H9 (cell line): ENCODE measurements at regions not wholly inside any gene's neighbourhood (a gene's known extent, or its start where the extent isn't known, plus 50 kb on each side); places are given as distances from the start of the nearest gene placed in this dataset.

Experiments
- DNase-seq: peaks from one replicate; pipeline ENCODE4 v3.0.0-alpha.2; 2017
- H2AFZ ChIP-seq: one replicate; pipeline ENCODE4 v1.6.1; 2013; ENCODE audit warnings: mild to moderate bottlenecking, low read length, control low read depth, moderate library complexity
- H2AK5ac ChIP-seq: 2 replicates; pipeline ENCODE4 v1.6.1; 2013; ENCODE audit warnings: low read length, control low read depth, mixed read lengths; ENCODE audit not compliant: insufficient read length
- H2BK120ac ChIP-seq: one replicate; pipeline ENCODE4 v1.6.1; 2013; ENCODE audit warnings: low read depth, mild to moderate bottlenecking, low read length, control low read depth, inconsistent platforms; ENCODE audit not compliant: poor library complexity, severe bottlenecking
- H2BK12ac ChIP-seq: 2 replicates; pipeline ENCODE4 v1.6.1; 2013; ENCODE audit warnings: low read length, control low read depth, mixed read lengths, low read depth; ENCODE audit not compliant: insufficient read length
- H2BK15ac ChIP-seq: 2 replicates; pipeline ENCODE4 v1.6.1; 2013; ENCODE audit warnings: low read depth, low read length, control low read depth
- H2BK20ac ChIP-seq: one replicate; pipeline ENCODE4 v1.6.1; 2013; ENCODE audit warnings: low read depth, mild to moderate bottlenecking, low read length, control low read depth, inconsistent platforms; ENCODE audit not compliant: poor library complexity, severe bottlenecking
- H2BK5ac ChIP-seq: 2 replicates; pipeline ENCODE4 v1.6.1; 2013; ENCODE audit warnings: low read length, control low read depth, mixed read lengths; ENCODE audit not compliant: insufficient read length
- H3K14ac ChIP-seq: 2 replicates; pipeline ENCODE4 v1.6.1; 2013; ENCODE audit warnings: low read length, control low read depth; ENCODE audit not compliant: insufficient read depth
- H3K18ac ChIP-seq: 2 replicates; pipeline ENCODE4 v1.6.1; 2013; ENCODE audit warnings: low read depth, mild to moderate bottlenecking, mixed read lengths, low read length, control low read depth; ENCODE audit not compliant: insufficient read length
- H3K23ac ChIP-seq: 2 replicates; pipeline ENCODE4 v1.6.1; 2013; ENCODE audit warnings: low read length, control low read depth, mixed read lengths, low read depth; ENCODE audit not compliant: insufficient read length
- H3K23me2 ChIP-seq: 2 replicates; pipeline ENCODE4 v1.6.1; 2013; ENCODE audit warnings: low read depth, mild to moderate bottlenecking, mixed read lengths, low read length, control low read depth; ENCODE audit not compliant: insufficient read length, poor library complexity, severe bottlenecking
- H3K27ac ChIP-seq: 2 replicates; pipeline ENCODE4 v1.5.1; 2013; ENCODE audit warnings: low read length, control low read depth, mixed read lengths, low read depth; ENCODE audit not compliant: insufficient read length
- H3K27me3 ChIP-seq: 2 replicates; pipeline ENCODE4 v1.6.1; 2013; ENCODE audit warnings: low read length, control low read depth, inconsistent platforms; ENCODE audit not compliant: insufficient read depth
- H3K4ac ChIP-seq: 2 replicates; pipeline ENCODE4 v1.6.1; 2013; ENCODE audit warnings: low read depth, mild to moderate bottlenecking, control low read depth, inconsistent platforms, low read length, moderate library complexity
- H3K4me1 ChIP-seq: 2 replicates; pipeline ENCODE4 v1.6.1; 2013; ENCODE audit warnings: low read length, control low read depth, inconsistent platforms; ENCODE audit not compliant: insufficient read depth
- H3K4me2 ChIP-seq: 2 replicates; pipeline ENCODE4 v1.6.1; 2013; ENCODE audit warnings: low read length, control low read depth, mixed read lengths; ENCODE audit not compliant: insufficient read length, insufficient read depth
- H3K56ac ChIP-seq: 2 replicates; pipeline ENCODE4 v1.6.1; 2013; ENCODE audit warnings: low read depth, mild to moderate bottlenecking, mixed read lengths, low read length, control low read depth; ENCODE audit not compliant: insufficient read length
- H3K79me1 ChIP-seq: 2 replicates; pipeline ENCODE4 v1.6.1; 2013; ENCODE audit warnings: low read depth, mild to moderate bottlenecking, moderate library complexity, low read length, control low read depth, inconsistent platforms; ENCODE audit not compliant: insufficient read depth, poor library complexity, severe bottlenecking
- H3K79me2 ChIP-seq: 2 replicates; pipeline ENCODE4 v1.6.1; 2013; ENCODE audit warnings: low read length, control low read depth, inconsistent platforms; ENCODE audit not compliant: insufficient read depth
- H3K9ac ChIP-seq: 2 replicates; pipeline ENCODE4 v1.6.1; 2013; ENCODE audit warnings: low read length, control low read depth, mixed read lengths; ENCODE audit not compliant: insufficient read length; ENCODE audit errors: extremely low read depth
- H3K9me3 ChIP-seq: one replicate; pipeline ENCODE4 v1.6.1; 2013; ENCODE audit warnings: low read depth, low read length, inconsistent platforms; ENCODE audit not compliant: control insufficient read depth
- H3T11ph ChIP-seq: one replicate; pipeline ENCODE4 v1.6.1; 2013; ENCODE audit warnings: mild to moderate bottlenecking, low read length, control low read depth, inconsistent platforms
- H4K20me1 ChIP-seq: one replicate; pipeline ENCODE4 v1.6.1; 2013; ENCODE audit not compliant: control insufficient read depth, insufficient read length, insufficient read depth
- H4K5ac ChIP-seq: 2 replicates; pipeline ENCODE4 v1.6.1; 2013; ENCODE audit warnings: low read depth, mild to moderate bottlenecking, mixed read lengths, low read length, control low read depth; ENCODE audit not compliant: insufficient read length
- H4K8ac ChIP-seq: replicated peaks from 2 replicates; pipeline ENCODE4 v1.6.1; 2013; ENCODE audit warnings: low read length, control low read depth, mixed read lengths, low read depth; ENCODE audit not compliant: insufficient read length
- H4K91ac ChIP-seq: 2 replicates; pipeline ENCODE4 v1.6.1; 2013; ENCODE audit warnings: low read depth, mild to moderate bottlenecking, moderate library complexity, mixed read lengths, low read length, control low read depth; ENCODE audit not compliant: insufficient read length
- H3K27ac Mint-ChIP-seq, 3 experiments: 2 replicates in 2 of 3; 3 replicates in 1 of 3; pipeline ENCODE4 v1.8.0; 2020 to 2021; ENCODE audit warnings: mixed read lengths in 3 of 3, mild to moderate bottlenecking in 1 of 3, moderate library complexity in 1 of 3
- H3K27me3 Mint-ChIP-seq: 2 replicates; pipeline ENCODE4 v1.8.0; 2021; ENCODE audit warnings: low read depth, mild to moderate bottlenecking, moderate library complexity, mixed read lengths
- H3K36me3 Mint-ChIP-seq, 3 experiments: 2 replicates in 2 of 3; 3 replicates in 1 of 3; pipeline ENCODE4 v1.8.0; 2020 to 2021; ENCODE audit warnings: low read depth in 3 of 3, mixed read lengths in 3 of 3; ENCODE audit not compliant: insufficient read depth in 1 of 3
- H3K4me1 Mint-ChIP-seq, 2 experiments: 2 replicates each; pipeline ENCODE4 v1.8.0; 2020; ENCODE audit warnings: mixed read lengths in 2 of 2
- H3K4me3 Mint-ChIP-seq, 2 experiments: 2 replicates in 1 of 2; 3 replicates in 1 of 2; pipeline ENCODE4 v1.8.0; 2020 to 2021; ENCODE audit warnings: mild to moderate bottlenecking in 2 of 2, mixed read lengths in 2 of 2, moderate library complexity in 1 of 2
- H3K9me3 Mint-ChIP-seq, 2 experiments: 2 replicates in 1 of 2; 3 replicates in 1 of 2; pipeline ENCODE4 v1.8.0; 2020; ENCODE audit warnings: mild to moderate bottlenecking in 2 of 2, mixed read lengths in 2 of 2, moderate library complexity in 1 of 2
- WGBS: extraction: QIAGEN DNeasy Blood & Tissue Kit; methylation state at CpG from one replicate; pipeline ENCODE4 v1.1.7; 2013; ENCODE audit warnings: missing lambda C conversion rate, low lambda C conversion rate, mixed read lengths; ENCODE audit not compliant: insufficient read length; ENCODE audit errors: extremely low coverage; 5-methylcytosine and 5-hydroxymethylcytosine counted together
- TF ChIP-seq, protein P1 (sequence below): fragments of 200-600 bp; sonication (generic); conservative IDR thresholded peaks from 3 replicates; pipeline ENCODE4 v1.8.0; 2021; ENCODE audit warnings: antibody characterized with exemption, mild to moderate bottlenecking

DNA sequence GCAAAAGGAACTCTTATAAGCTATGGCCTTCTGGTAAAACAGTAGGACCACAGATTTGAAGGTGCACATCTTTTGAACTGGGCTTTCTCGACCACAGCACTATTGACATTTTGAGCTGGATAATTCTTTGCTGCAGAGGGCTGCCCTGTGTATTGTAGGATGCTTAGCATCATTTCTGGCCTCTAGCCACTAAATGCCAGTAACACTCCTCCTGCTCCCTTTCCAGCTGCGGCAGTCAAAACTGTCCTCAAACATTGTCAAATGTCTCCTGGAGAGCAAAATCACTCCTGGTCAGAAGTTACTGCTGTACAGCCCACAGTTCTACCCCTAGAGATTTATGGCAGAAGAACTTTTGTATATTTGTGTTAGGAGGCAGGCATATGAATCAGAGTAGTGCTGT lies 836.7 kb downstream of the PLA2G4A start:
- no peak for DNase-seq
- Histone ChIP-seq H3K9me3 (no peaks in the 10 kb centered on the region), H4K91ac (no peak overlapping the region), H3K23me2 (no peaks in the 10 kb centered on the region), H2BK5ac (no peak overlapping the region), H4K8ac (no peak overlapping the region), H3K27me3 (no peaks in the 10 kb centered on the region), H2AK5ac (no peak overlapping the region), H3K79me2 (no peaks in the 10 kb centered on the region), H3K18ac (no peak overlapping the region), H2BK20ac (no peak overlapping the region), H3K23ac (no peak overlapping the region), H3K4me1 (no peaks in the 10 kb centered on the region), H3K56ac (no peak overlapping the region), H3K79me1 (no peaks in the 10 kb centered on the region), H2BK120ac (no peak overlapping the region), H4K20me1 (no peaks in the 10 kb centered on the region), H2BK12ac (no peak overlapping the region), H3K27ac (no peak overlapping the region), H4K5ac (no peak overlapping the region), H3K4me2 (no peak overlapping the region), H3K14ac (no peak overlapping the region), H3K4ac (no peak overlapping the region), H2AFZ (no peak overlapping the region), H3T11ph (no peak overlapping the region), H2BK15ac (no peak overlapping the region), H3K9ac (no peak overlapping the region)
- Mint-ChIP-seq H3K27me3 (no peaks in the 10 kb centered on the region), H3K36me3 (no peaks in the 10 kb centered on the region; a peak in 1 of 7 replicates), H3K4me3 (no peak overlapping the region), H3K9me3 (no peaks in the 10 kb centered on the region), H3K4me1 (no peaks in the 10 kb centered on the region), H3K27ac (no peak overlapping the region)
- WGBS = no CpG with 5 or more reads among the region's 2 CpGs
- TF ChIP-seq, protein P1, sequence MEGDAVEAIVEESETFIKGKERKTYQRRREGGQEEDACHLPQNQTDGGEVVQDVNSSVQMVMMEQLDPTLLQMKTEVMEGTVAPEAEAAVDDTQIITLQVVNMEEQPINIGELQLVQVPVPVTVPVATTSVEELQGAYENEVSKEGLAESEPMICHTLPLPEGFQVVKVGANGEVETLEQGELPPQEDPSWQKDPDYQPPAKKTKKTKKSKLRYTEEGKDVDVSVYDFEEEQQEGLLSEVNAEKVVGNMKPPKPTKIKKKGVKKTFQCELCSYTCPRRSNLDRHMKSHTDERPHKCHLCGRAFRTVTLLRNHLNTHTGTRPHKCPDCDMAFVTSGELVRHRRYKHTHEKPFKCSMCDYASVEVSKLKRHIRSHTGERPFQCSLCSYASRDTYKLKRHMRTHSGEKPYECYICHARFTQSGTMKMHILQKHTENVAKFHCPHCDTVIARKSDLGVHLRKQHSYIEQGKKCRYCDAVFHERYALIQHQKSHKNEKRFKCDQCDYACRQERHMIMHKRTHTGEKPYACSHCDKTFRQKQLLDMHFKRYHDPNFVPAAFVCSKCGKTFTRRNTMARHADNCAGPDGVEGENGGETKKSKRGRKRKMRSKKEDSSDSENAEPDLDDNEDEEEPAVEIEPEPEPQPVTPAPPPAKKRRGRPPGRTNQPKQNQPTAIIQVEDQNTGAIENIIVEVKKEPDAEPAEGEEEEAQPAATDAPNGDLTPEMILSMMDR = no peak
